Upper lobe of right lung (tissue), 1 donor: ENCODE measurements at regions not wholly inside any gene's neighbourhood (a gene's known extent, or its start where the extent isn't known, plus 50 kb on each side); places are given as distances from the start of the nearest gene placed in this dataset.

Experiments used
- ATAC-seq: fragments of 200-7000 bp; cut with Tn5 transposase; one replicate; pipeline ENCODE4 v1.9.1; 2020; ENCODE audit warnings: mild to moderate bottlenecking, moderate library complexity
- DNase-seq: peaks from one replicate; pipeline ENCODE4 v3.0.0-alpha.2; 2020
- H3K27ac ChIP-seq: fragments of 200-600 bp; one replicate; pipeline ENCODE4 v1.8.0; 2022
- H3K27me3 ChIP-seq: fragments of 200-600 bp; one replicate; pipeline ENCODE4 v1.8.0; 2022; ENCODE audit warnings: mild to moderate bottlenecking
- H3K36me3 ChIP-seq: fragments of 200-600 bp; one replicate; pipeline ENCODE4 v1.8.0; 2022
- H3K4me1 ChIP-seq: fragments of 200-600 bp; one replicate; pipeline ENCODE4 v1.8.0; 2022
- H3K4me3 ChIP-seq: fragments of 200-600 bp; one replicate; pipeline ENCODE4 v1.8.0; 2022; ENCODE audit warnings: mild to moderate bottlenecking
- H3K9me3 ChIP-seq: fragments of 200-600 bp; one replicate; pipeline ENCODE4 v1.8.0; 2022
- intact Hi-C: fragments of 100-400 bp; cut with DNase I; formaldehyde crosslinking; loops from one replicate; pipeline ENCODE4 v1.11.0; 2022
- TF ChIP-seq, protein P1 (sequence below): fragments of 200-600 bp; IDR thresholded peaks from one replicate; pipeline ENCODE4 v1.8.0; 2022; ENCODE audit warnings: antibody characterized with exemption
- donor health status: DM: no; HTN: yes; CAD: no; lungs with severe emphysema.

DNA sequence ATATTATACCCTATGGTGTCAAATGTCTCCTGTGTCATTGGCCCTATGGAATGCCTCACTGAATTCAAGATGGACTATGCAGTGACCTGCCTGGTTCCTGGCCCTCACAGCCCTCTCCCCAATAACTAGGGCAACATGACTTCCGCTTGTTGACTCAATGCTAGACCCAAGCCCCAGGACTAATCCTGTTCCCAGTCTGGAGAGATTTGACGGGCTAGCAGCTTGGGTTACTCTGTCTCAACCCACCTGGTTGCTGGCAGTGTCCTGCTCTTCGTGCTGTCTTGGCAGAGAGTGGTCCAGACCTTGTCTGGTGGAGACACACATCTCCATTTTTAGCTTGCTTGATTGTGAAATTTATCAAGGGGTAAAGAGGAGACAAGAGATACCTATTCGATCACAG, 135.8 kb upstream of the HES1 start:
- Histone ChIP-seq H3K36me3 (no peaks in the 10 kb centered on the region), H3K9me3 (no peaks in the 10 kb centered on the region), H3K4me3 (no peak overlapping the region), H3K27ac (no peak overlapping the region), H3K4me1 (peaks cover 23% of the 10 kb centered on the region), H3K27me3 (no peaks in the 10 kb centered on the region)
- intact Hi-C loops: loop anchor here (10.0 kb wide), 1 partner anchor 215 kb away; no protein-coding TSS in a partner anchor
- DNase-seq: no peak
- no peak for ATAC-seq
- TF ChIP-seq, protein P1, sequence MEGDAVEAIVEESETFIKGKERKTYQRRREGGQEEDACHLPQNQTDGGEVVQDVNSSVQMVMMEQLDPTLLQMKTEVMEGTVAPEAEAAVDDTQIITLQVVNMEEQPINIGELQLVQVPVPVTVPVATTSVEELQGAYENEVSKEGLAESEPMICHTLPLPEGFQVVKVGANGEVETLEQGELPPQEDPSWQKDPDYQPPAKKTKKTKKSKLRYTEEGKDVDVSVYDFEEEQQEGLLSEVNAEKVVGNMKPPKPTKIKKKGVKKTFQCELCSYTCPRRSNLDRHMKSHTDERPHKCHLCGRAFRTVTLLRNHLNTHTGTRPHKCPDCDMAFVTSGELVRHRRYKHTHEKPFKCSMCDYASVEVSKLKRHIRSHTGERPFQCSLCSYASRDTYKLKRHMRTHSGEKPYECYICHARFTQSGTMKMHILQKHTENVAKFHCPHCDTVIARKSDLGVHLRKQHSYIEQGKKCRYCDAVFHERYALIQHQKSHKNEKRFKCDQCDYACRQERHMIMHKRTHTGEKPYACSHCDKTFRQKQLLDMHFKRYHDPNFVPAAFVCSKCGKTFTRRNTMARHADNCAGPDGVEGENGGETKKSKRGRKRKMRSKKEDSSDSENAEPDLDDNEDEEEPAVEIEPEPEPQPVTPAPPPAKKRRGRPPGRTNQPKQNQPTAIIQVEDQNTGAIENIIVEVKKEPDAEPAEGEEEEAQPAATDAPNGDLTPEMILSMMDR: no peak

DNA sequence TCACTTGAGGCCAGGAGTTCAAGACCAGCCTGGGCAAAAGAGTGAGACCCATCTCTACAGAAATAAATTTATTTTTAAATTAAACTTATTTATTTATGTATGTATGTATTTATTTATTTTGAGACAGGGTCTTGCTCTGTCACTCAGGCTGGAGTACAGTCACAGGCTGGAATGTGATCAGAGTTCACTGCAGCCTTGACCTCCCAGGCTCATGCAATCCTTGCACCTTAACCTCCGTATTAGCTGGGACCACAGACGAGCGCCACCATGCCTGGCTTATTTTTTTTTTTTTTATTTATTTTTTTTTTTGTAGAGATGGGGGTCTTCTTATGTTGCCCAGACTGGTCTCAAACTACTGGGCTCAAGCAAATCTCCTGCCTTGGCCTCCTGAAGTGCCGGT, 135.2 kb upstream of the HES1 start:
- peaks cover 29% of the 10 kb centered on the region for H3K4me1 ChIP-seq
- TF ChIP-seq, protein P1: no peak
- H3K4me3 ChIP-seq: no peak overlapping the region
- no peak for DNase-seq
- no peak overlapping the region for H3K27ac ChIP-seq
- H3K27me3 ChIP-seq: no peaks in the 10 kb centered on the region
- intact Hi-C loops: loop anchor here (10.0 kb wide), 1 partner anchor 216 kb away; no protein-coding TSS in a partner anchor
- H3K9me3 ChIP-seq: no peaks in the 10 kb centered on the region
- ATAC-seq: no peak
- H3K36me3 ChIP-seq: no peaks in the 10 kb centered on the region

GRCh38 chr3:194001728-194002459, 134.1 kb upstream of the HES1 start:
- no peak for DNase-seq
- Histone ChIP-seq H3K9me3 (no peaks in the 10 kb centered on the region), H3K4me3 (no peak overlapping the region), H3K4me1 (peaks cover 29% of the 10 kb centered on the region), H3K27ac (no peak overlapping the region), H3K27me3 (no peaks in the 10 kb centered on the region), H3K36me3 (no peaks in the 10 kb centered on the region)
- intact Hi-C loops: loop anchor here (10.0 kb wide), 1 partner anchor 217 kb away; no protein-coding TSS in a partner anchor
- TF ChIP-seq, protein P1: no peak
- no peak for ATAC-seq

GRCh38 chr3:194003114-194004057, 132.6 kb upstream of the HES1 start:
- peak overlapping the region; percentile 32 for H3K4me3 ChIP-seq
- peak overlapping the region; percentile 73 for H3K27ac ChIP-seq
- intact Hi-C loops: loop anchor here (10.0 kb wide), 1 partner anchor 219 kb away; no protein-coding TSS in a partner anchor

DNA sequence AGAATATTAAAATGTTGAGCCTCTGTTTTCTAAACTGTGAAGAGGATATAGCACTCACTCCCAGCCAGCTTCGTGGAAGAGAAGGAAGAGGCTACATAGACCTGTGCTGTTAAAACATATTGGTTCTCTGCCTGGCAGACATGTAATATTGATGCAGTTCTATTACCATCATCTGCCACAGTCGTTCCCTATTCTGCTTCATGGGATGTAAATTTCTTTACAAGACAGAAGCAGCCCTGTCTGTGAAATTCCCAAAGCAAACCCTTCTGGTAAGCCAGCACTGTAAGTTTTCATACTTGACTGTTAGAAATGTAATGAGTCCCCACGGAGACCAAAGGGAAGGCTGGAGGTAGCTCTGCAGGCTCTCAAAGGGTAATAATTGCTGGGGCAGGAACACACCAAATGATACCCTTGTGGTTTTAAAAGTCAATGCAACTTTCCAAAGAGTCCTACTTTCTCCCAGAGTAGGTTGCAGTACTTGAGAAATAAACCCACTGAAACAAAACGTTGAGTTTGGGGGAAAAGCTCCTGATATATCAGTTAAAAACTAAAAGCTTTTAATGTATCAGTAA, 129.9 kb upstream of the HES1 start:
- DNase-seq (no peak), ATAC-seq (no peak)
- TF ChIP-seq, protein P1: no peak
- Histone ChIP-seq H3K9me3 (no peaks in the 10 kb centered on the region), H3K4me3 (no peak overlapping the region), H3K27me3 (no peaks in the 10 kb centered on the region), H3K36me3 (no peaks in the 10 kb centered on the region), H3K27ac (no peak overlapping the region), H3K4me1 (peaks cover 29% of the 10 kb centered on the region)
- intact Hi-C loops: loop anchor here (10.0 kb wide), 1 partner anchor 221 kb away; no protein-coding TSS in a partner anchor

More at GRCh38 chr3:194003114-194004057, 132.6 kb upstream of the HES1 start:
- Histone ChIP-seq H3K9me3 (no peaks in the 10 kb centered on the region), H3K36me3 (no peaks in the 10 kb centered on the region), H3K27me3 (no peaks in the 10 kb centered on the region), H3K4me1 (peaks cover 29% of the 10 kb centered on the region)
- TF ChIP-seq, protein P1: no peak
- ATAC-seq: peak; percentile 93
- DNase-seq: peak; percentile 95
